GM18867 (cell line): ENCODE measurements at regions not wholly inside any gene's neighbourhood (a gene's known extent, or its start where the extent isn't known, plus 50 kb on each side); places are given as distances from the start of the nearest gene placed in this dataset.
"Not testable (repeated sequence)": the region's sequence is repeated elsewhere in the genome, so short reads cannot be mapped to it uniquely, and the experiment has no call there.

Experiments
- ATAC-seq: cut with Tn5 transposase; IDR thresholded peaks from one replicate; pipeline ENCODE4 v1.9.1; 2021; ENCODE audit warnings: mild to moderate bottlenecking, moderate library complexity; ENCODE audit not compliant: unreplicated experiment

DNA sequence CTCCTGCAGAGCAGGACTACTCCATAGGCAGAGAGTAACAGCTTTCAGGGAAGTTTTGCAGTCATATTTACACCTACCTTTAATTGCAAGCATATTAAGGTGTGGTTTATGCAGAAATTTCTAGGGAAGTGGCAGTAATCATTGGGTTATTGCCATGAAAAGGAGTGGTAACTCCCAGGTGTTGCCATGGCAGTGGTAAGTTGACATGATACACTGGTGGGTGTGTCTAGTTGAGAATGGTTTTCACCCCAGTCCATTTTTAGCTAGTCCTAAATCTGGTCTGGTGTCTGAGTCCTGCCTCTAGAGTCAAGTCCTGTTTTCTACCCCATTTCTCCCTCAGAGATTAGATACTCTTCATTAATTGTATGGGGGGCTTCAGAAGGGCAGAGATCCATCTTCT lies 128.4 kb upstream of the GMNC start:
- no peak for ATAC-seq

DNA sequence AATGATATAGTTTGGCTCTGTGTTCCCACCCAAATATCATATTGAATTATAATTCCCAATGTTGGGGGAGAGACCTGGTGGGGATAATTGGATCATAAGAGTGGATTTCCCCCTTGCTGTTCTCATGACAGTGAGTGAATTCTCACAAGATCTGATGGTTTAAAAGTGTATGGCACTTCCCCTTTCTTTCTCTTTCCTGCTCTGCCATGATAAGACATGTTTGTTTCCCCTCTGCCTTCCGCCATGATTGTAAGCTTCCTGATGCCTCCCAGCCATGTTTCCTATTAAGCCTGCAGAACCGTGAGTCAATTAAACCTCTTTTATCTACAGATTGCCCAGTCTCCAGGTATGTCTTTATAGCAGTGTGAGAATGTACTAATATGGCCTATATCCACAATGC lies 126.7 kb upstream of the GMNC start:
- ATAC-seq = no peak

GRCh38 chr3:190988102-190988501 lies 125.6 kb upstream of the GMNC start:
- ATAC-seq = no peak

GRCh38 chr3:190984502-190985244 lies 122.2 kb upstream of the GMNC start:
- no peak for ATAC-seq

DNA sequence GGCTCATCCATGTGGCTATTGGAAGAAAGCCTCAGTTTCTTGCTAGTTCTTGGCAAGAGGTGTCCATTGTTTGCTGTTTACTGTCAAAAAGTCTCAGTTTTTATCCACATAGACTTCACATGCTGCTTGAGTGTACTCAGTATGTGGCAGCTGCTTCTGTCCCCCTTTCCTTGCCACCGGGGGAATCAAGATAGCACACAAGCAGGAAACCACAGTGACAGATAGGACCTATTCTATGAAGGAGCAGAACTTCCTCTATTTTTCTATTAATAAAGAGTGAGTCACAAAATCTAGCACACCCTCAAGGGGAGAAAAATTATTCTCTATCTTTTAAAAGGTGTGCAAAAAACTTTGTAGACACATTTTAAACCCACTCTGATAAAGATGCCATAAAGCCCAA lies 121.4 kb upstream of the GMNC start:
- ATAC-seq = peak; percentile 62

DNA sequence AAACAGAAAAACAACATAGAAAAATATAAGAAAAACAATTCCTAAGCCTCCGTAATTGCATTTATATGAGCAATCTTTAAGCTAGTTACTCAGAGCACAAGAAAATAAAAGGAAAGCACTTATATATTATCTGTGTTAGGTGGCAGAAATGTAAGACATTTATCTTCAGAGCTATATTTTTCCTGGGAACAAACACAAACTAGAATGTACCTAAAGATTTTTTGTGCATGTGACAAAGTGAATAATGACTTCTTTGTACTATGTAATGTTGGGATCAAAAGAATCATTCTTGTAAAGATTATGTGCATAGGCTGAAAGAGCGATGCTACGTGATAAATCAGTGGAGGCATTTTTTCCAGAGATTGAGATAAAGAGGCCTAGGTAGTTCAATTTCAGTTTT lies 111.3 kb upstream of the GMNC start:
- ATAC-seq = no peak

GRCh38 chr3:190972840-190973270 lies 110.4 kb upstream of the GMNC start:
- no peak for ATAC-seq

- no peak for ATAC-seq
These were observed 109.7 kb upstream of the GMNC start for GRCh38 chr3:190972196-190972595.

- ATAC-seq = peak; percentile 70
These were observed 108.1 kb upstream of the GMNC start for GRCh38 chr3:190970560-190970959.

DNA sequence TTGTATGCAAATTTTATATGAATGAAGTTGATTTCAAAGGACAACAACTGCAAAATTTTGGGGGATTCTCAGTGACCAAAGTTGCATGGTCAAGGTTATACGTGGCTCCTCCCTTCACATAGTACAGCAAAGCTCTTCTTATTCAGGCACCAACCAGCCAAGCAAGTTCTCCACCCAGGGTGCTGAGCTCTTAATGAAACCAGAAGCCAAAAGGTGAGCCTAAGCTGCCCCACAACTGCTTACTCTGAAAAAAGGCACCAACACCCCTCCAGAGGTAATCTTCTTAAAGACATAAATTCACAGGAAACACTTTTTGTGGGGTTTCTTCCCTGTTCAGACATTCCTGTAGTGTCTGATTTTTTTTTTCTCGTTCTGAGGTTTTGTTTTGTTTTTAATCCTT lies 106.1 kb upstream of the GMNC start:
- ATAC-seq = no peak

DNA sequence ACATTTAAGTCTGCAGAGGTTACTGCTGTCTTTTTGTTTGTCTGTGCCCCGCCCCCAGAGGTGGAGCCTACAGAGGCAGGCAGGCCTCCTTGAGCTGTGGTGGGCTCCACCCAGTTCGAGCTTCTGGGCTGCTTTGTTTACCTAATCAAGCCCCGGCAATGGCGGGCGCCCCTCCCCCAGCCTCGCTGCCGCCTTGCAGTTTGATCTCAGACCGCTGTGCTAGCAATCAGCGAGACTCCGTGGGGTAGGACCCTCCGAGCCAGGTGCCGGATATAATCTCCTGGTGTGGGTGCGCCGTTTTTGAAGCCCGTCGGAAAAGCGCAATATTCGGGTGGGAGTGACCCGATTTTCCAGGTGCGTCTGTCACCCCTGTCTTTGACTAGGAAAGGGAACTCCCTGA lies 102.4 kb upstream of the GMNC start:
- not testable (repeated sequence) for ATAC-seq

- no peak for ATAC-seq
These were observed 96.6 kb upstream of the GMNC start for GRCh38 chr3:190959077-190959476.

DNA sequence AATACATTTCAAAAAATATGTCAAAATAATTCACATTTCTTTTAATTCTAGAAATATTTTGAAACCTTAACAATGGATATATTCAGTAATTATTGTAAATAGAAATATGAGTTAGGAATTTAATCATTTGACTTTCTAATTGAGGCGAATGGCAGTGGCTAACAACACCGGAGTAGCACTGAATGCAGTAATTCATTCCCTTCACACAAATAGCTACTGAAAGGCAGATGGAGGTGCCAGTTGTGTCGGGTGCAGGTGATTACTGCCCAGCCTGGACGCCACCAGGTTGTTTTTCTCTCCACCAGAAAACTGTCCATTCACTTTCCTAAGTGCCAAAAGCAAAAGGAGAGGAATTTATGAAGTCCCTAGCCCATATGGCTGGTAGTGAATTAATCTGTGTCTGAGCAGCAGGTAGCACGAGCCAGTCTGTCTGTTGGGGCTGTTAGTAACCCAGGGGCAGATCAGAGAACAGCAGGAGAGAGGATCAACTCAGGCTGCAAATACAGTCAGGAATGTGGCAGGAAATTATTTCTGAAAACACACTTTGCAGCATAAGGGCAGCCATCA lies 79.3 kb upstream of the GMNC start:
- ATAC-seq = no peak

DNA sequence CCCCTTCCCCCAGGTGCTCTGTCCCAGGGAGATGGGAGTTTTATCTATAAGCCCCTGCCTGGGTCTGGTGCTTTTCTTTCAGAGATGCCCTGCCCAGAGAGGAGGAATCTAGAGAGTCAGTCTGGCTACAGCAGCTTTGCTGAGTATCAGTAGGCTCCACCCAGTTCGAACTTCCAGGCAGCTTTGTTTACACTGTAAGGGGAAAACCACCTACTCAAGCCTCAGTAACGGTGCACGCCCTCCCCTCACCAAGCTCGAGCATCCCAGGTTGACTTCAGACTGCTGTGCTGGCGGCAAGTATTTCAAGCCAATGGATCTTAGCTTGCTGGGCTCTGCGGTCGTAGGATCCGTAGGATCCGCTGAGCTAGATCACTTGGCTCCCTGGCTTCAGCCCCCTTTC lies 72.1 kb upstream of the GMNC start:
- ATAC-seq = not testable (repeated sequence)

GRCh38 chr3:190926619-190927018 lies 64.1 kb upstream of the GMNC start:
- no peak for ATAC-seq

- ATAC-seq = no peak
These were observed 50.2 kb upstream of the GMNC start for GRCh38 chr3:190912736-190913135.
